Breast epithelium (tissue), 4 donors: ENCODE measurements at regions not wholly inside any gene's neighbourhood (a gene's known extent, or its start where the extent isn't known, plus 50 kb on each side); places are given as distances from the start of the nearest gene placed in this dataset.

Source experiments
- DNase-seq, 2 donors: peaks; one replicate each; pipeline ENCODE4 v3.0.0-alpha.2; 2019; ENCODE audit warnings: low spot score in 2 of 2
- H3K27ac ChIP-seq, 2 donors: fragments of 200-600 bp; sonication (generic) in 1 of 2; one replicate each; pipeline ENCODE4 v1.5.1; 2016 to 2019; ENCODE audit warnings: mild to moderate bottlenecking in 1 of 2
- H3K27me3 ChIP-seq, 2 donors: fragments of 200-600 bp; sonication (generic) in 1 of 2; one replicate each; pipeline versions ENCODE4 v1.5.1 to v1.6.0; 2017 to 2019; ENCODE audit warnings: control low read depth in 1 of 2, mild to moderate bottlenecking in 1 of 2
- H3K36me3 ChIP-seq: fragments of 200-600 bp; one replicate; pipeline ENCODE4 v1.5.1; 2019
- H3K4me1 ChIP-seq, 2 donors: fragments of 200-600 bp; sonication (generic); one replicate each; pipeline ENCODE4 v1.5.1; 2016 to 2019; ENCODE audit warnings: control low read depth in 1 of 2
- H3K4me3 ChIP-seq, 3 donors: fragments of 200-600 bp; sonication (generic); 1 replicate in 2 of 3; 2 replicates in 1 of 3; pipeline ENCODE4 v1.5.1; 2016 to 2019; ENCODE audit warnings: mild to moderate bottlenecking in 3 of 3, moderate library complexity in 2 of 3
- H3K9me3 ChIP-seq, 2 donors: fragments of 200-600 bp; sonication (generic) in 1 of 2; one replicate each; pipeline ENCODE4 v1.5.1; 2016 to 2019; ENCODE audit warnings: control low read depth in 1 of 2
- CTCF ChIP-seq, 3 donors: fragments of 450-650 bp; IDR thresholded peaks; one replicate each; pipeline ENCODE4 v1.5.1; 2016 to 2017; ENCODE audit warnings: antibody characterized with exemption in 3 of 3, mild to moderate bottlenecking in 3 of 3, moderate library complexity in 3 of 3
- POLR2A ChIP-seq: fragments of 450-650 bp; IDR thresholded peaks from one replicate; pipeline ENCODE4 v1.6.1; 2016; ENCODE audit warnings: antibody characterized with exemption, mild to moderate bottlenecking, moderate library complexity
- POLR2AphosphoS5 ChIP-seq, 3 donors: sonication (generic); formaldehyde crosslinking; IDR thresholded peaks; one replicate each; pipeline ENCODE4 v1.6.1; 2017; ENCODE audit warnings: antibody characterized with exemption in 3 of 3
- intact Hi-C: fragments of 100-400 bp; cut with DNase I; formaldehyde crosslinking; loops from one replicate; pipeline ENCODE4 v1.15.1; 2023; ENCODE audit warnings: low total_unique reads

DNA sequence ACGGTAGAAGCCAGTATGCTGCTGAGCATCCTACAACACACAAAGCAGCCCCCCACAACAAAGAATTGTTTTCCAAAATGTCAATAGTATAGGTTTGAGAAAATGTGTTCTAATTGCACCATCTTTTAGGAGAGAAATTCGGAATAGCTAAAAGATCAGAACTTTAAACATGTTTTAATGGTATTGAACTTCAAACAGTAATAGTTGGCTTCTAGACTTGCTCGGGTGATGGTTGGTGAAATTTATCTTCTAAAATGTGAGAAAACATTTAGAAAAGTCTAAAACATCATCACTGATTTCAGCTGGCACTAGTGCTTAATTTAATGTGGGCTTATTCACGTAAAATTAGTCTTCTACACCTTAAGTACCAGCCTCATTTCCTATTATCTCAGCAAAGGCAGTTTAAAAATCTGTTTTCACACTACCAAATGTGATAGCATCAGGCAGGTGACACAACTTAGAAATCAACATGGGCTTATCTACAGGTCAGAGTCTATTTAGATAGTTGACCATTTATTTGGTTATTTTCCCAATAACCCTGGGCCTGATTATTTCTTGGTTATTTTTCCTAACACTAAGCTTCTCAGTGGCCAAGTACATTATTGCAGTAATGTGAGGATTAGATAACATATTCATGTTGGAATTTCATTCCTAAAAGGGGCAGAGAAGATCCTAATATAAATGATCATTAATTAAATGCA lies 399.3 kb upstream of the PKN2 start:
- Histone ChIP-seq H3K27me3 (no peaks in the 10 kb centered on the region), H3K9me3 (no peaks in the 10 kb centered on the region), H3K4me1 (no peaks in the 10 kb centered on the region), H3K27ac (no peak overlapping the region), H3K36me3 (no peaks in the 10 kb centered on the region), H3K4me3 (no peak overlapping the region)
- TF ChIP-seq POLR2AphosphoS5 (IDR thresholded peaks at IDR 0.05): no peak
- TF ChIP-seq CTCF (IDR thresholded peaks at IDR 0.05): no peak
- TF ChIP-seq POLR2A: no peak
- intact Hi-C loops: no loop called here
- DNase-seq: no peak

GRCh38 chr1:88286716-88287115 lies 397.4 kb upstream of the PKN2 start:
- Histone ChIP-seq H3K9me3 (no peaks in the 10 kb centered on the region), H3K36me3 (no peaks in the 10 kb centered on the region), H3K4me1 (no peaks in the 10 kb centered on the region), H3K27me3 (no peaks in the 10 kb centered on the region), H3K4me3 (no peak overlapping the region), H3K27ac (no peak overlapping the region)
- TF ChIP-seq CTCF (IDR thresholded peaks at IDR 0.05): no peak
- DNase-seq: no peak
- intact Hi-C loops: no loop called here

DNA sequence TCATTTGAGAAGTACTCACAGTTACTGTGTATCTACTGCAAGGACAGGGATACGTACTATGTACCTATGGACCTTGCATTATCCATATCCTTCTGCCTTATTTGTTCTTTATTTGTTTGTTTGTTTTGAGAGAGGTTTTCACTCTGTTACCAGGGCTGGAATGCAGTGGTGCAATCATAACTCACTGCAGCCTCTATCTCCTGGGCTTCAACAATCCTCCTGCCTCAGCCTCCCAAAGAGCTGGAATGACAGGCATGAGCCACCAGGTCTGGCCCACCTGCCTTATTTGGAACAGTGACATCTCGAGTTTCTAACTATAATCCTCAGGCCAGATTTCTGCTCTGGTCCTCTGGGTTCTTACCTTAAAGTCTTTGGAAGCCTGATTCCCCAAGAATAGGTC lies 395.5 kb upstream of the PKN2 start:
- DNase-seq: no peak
- Histone ChIP-seq H3K4me1 (no peaks in the 10 kb centered on the region), H3K27me3 (no peaks in the 10 kb centered on the region), H3K4me3 (no peak overlapping the region), H3K36me3 (no peaks in the 10 kb centered on the region), H3K9me3 (no peaks in the 10 kb centered on the region), H3K27ac (no peak overlapping the region)
- intact Hi-C loops: no loop called here
- TF ChIP-seq CTCF (IDR thresholded peaks at IDR 0.05) (no peak), POLR2A (no peak), POLR2AphosphoS5 (IDR thresholded peaks at IDR 0.05) (no peak)

- TF ChIP-seq POLR2AphosphoS5 (IDR thresholded peaks at IDR 0.05): no peak
- TF ChIP-seq CTCF (IDR thresholded peaks at IDR 0.05): no peak
- no peak for TF ChIP-seq POLR2A
- no peaks in the 10 kb centered on the region for H3K27me3 ChIP-seq
- DNase-seq: no peak
- no peaks in the 10 kb centered on the region for H3K36me3 ChIP-seq
- no peak overlapping the region for H3K4me3 ChIP-seq
- intact Hi-C loops: no loop called here
- H3K27ac ChIP-seq: no peak overlapping the region
- no peaks in the 10 kb centered on the region for H3K4me1 ChIP-seq
- H3K9me3 ChIP-seq: no peaks in the 10 kb centered on the region
Measured at GRCh38 chr1:88289401-88290102, 394.5 kb upstream of the PKN2 start.

GRCh38 chr1:88291611-88292354 lies 392.3 kb upstream of the PKN2 start:
- Histone ChIP-seq H3K27me3 (no peaks in the 10 kb centered on the region), H3K9me3 (no peaks in the 10 kb centered on the region), H3K27ac (no peak overlapping the region), H3K4me3 (no peak overlapping the region), H3K4me1 (no peaks in the 10 kb centered on the region), H3K36me3 (no peaks in the 10 kb centered on the region)
- TF ChIP-seq POLR2AphosphoS5 (IDR thresholded peaks at IDR 0.05): no peak
- no peak for TF ChIP-seq CTCF (IDR thresholded peaks at IDR 0.05)
- TF ChIP-seq POLR2A: no peak
- intact Hi-C loops: no loop called here
- DNase-seq: no peak
